ENCODE measurements at regions not wholly inside any gene's neighbourhood (a gene's known extent, or its start where the extent isn't known, plus 50 kb on each side); places are given as distances from the start of the nearest gene placed in this dataset.

DNA sequence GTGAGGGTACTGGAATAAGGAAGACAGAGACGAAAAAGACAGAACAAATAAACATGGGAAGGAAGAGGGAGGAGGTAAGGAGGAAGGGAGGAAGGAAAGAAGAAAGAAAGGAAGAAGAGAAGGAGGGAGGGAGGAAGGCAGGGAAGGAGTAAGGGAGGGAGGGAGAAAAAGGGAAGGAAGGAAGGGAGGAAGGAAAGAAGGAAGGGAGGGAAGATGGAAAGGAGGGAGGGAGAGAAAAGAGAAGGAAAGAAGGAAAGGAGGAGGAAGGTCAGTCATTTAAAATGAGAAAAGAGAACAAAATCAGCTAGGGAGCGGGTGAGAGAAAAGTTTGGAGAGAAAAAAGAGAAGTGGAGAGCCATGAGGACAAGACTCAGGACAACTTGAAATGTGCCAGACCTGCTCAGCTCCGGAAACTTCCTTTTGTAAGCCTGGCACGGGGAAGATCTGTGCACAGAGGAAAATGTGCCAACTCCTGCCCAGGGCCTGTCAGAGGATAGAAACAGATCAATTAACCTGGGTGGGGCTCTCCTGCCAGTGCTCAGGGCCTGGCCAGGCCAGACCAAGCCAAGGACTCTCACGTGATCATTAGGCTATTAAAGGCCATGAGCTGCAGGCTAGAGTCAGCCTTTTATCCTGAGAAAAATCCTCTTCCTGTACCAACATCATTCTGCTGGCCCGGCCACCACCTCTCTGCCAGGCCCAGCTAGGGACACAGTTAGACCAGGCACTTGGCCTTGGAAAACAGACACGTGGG, 50.1 kb upstream of the BCL6 start:
- Histone ChIP-seq H3K9ac (no peak overlapping the region), H3K27ac (no peak overlapping the region)

DNA sequence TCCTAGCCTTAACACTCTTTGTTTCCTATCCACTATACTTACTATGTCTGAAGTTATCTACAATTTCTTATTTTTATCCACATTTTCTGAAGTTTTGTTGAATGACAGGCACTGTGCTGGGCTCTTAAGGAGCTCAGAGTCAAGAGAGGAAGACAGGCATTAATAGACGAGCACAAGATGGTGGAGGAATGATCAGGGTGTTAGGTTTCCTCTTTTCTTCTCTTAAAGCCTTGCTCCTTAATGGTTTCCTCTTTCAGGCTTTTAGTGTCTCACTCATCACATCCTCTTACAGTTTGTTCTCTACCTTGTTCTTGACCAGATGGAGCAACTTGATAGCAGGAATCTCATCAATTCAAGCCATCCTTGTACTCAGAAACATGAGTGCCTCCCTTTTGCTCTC, 52.9 kb upstream of the BCL6 start:
- no peak overlapping the region for H3K9ac ChIP-seq
- no peak overlapping the region for H2AFZ ChIP-seq
- H3K4me3 ChIP-seq (ENCODE audit: low read depth, low read length): no peak overlapping the region
- no peak overlapping the region for H3K4me2 ChIP-seq (ENCODE audit: low read length)
- H3K27me3 ChIP-seq (ENCODE audit: control insufficient read depth, insufficient read depth, low read length): no peaks in the 10 kb centered on the region
- no peaks in the 10 kb centered on the region for H3K36me3 ChIP-seq (ENCODE audit: control insufficient read depth, insufficient read depth, low read length)
- H3K79me2 ChIP-seq: no peaks in the 10 kb centered on the region
- H3K9me3 ChIP-seq (ENCODE audit: control insufficient read depth, low read length): no peaks in the 10 kb centered on the region
- TF ChIP-seq, protein P1, sequence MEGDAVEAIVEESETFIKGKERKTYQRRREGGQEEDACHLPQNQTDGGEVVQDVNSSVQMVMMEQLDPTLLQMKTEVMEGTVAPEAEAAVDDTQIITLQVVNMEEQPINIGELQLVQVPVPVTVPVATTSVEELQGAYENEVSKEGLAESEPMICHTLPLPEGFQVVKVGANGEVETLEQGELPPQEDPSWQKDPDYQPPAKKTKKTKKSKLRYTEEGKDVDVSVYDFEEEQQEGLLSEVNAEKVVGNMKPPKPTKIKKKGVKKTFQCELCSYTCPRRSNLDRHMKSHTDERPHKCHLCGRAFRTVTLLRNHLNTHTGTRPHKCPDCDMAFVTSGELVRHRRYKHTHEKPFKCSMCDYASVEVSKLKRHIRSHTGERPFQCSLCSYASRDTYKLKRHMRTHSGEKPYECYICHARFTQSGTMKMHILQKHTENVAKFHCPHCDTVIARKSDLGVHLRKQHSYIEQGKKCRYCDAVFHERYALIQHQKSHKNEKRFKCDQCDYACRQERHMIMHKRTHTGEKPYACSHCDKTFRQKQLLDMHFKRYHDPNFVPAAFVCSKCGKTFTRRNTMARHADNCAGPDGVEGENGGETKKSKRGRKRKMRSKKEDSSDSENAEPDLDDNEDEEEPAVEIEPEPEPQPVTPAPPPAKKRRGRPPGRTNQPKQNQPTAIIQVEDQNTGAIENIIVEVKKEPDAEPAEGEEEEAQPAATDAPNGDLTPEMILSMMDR (IDR thresholded peaks at IDR 0.05): no peak
- no peaks in the 10 kb centered on the region for H3K4me1 ChIP-seq
- no peak overlapping the region for H3K27ac ChIP-seq

More for the DNA sequence above, 50.1 kb upstream of the BCL6 start:
- TF ChIP-seq, protein P1 (IDR thresholded peaks at IDR 0.05): no peak
- Histone ChIP-seq H2AFZ (no peak overlapping the region), H3K9me3 (ENCODE audit: control insufficient read depth, low read length) (no peaks in the 10 kb centered on the region), H3K36me3 (ENCODE audit: control insufficient read depth, insufficient read depth, low read length) (no peaks in the 10 kb centered on the region), H3K4me1 (no peaks in the 10 kb centered on the region), H3K4me3 (ENCODE audit: low read depth, low read length) (no peak overlapping the region), H3K79me2 (no peaks in the 10 kb centered on the region), H3K4me2 (ENCODE audit: low read length) (no peak overlapping the region), H3K27me3 (ENCODE audit: control insufficient read depth, insufficient read depth, low read length) (no peaks in the 10 kb centered on the region)

DNA sequence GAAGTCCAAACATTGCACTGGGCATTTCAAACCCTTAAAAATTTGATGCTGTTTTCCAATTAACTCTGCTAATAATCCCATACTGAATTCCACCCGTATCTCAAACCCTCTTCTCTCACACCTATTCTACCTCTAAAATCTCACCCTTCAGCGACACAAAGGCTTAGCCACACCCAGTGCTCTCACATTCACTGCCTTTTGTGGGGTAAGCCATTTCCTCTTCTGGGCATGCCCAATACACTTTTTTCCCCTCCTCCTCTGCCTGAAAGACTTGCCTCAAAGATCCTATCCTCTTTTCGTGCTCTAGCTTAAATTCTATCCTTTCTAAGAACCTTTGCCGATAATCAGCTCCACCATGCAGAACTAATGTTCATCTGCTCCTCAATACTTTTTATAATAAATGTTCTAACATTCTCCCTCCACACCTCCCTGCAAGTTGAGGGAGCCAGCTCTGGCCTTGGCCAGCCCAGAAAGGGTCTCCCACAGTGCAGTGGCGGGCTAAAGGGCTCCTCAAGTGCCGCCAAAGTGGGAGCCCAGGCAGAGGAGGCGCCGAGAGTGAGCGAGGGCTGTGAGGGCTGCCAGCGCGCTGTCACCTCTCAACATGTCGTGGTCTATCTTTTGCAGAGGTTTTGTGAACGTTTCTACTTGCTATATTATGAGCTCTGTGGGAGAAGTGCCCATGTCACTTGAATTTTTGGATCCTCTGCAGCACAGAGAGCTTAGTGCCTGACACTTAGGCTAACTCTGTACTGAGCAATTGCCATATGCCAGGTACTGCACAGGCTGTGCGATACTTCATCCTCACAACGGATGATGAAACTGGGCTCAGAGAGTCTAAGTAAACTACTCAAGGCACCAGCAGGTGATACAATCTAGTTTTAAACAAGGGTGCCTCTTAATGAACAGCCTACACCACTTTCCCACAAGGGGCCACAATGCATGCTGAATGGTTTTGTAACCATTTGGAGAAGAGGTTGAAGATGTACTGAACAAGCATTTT, 53.6 kb upstream of the BCL6 start:
- Histone ChIP-seq H3K36me3 (ENCODE audit: control insufficient read depth, insufficient read depth, low read length) (no peaks in the 10 kb centered on the region), H2AFZ (no peak overlapping the region), H3K9me3 (ENCODE audit: control insufficient read depth, low read length) (no peaks in the 10 kb centered on the region), H3K9ac (no peak overlapping the region), H3K79me2 (no peaks in the 10 kb centered on the region), H3K4me1 (no peaks in the 10 kb centered on the region), H3K27me3 (ENCODE audit: control insufficient read depth, insufficient read depth, low read length) (no peaks in the 10 kb centered on the region), H3K4me2 (ENCODE audit: low read length) (no peak overlapping the region), H3K4me3 (ENCODE audit: low read depth, low read length) (no peak overlapping the region), H3K27ac (no peak overlapping the region)
- TF ChIP-seq, protein P1 (IDR thresholded peaks at IDR 0.05): no peak

DNA sequence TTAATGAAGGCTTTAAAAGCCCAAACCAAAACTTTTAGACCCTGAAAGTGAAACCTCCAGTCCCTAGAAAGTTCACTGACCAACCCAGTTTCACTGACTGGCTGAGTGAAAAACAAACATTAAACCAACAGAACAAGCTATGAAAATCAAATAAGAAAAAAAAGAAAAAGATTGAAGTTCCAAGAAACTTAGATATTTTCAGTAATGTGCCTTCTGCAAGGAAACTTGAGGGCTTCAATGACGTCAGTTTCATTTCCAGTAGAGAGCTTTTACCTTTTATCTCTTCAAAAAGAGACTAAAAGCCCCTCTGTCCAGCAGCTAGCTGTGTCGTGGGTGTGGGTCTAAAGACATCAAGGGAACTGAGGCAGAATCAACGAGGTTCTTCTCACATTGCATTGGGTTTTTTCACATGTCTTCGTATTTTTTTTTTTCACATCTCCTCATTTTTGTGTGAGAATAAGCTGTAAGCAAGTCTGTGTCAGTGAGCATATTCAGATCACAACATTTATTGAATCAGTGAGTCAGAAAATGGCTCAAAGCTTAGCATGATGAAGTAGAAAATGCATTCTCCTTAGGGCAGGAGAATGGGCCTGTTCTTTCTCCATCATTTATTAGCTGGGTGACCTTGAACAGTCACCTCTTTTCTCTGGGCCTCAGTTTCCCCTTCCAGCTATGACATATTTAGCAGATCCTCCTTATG, 54.8 kb upstream of the BCL6 start:
- Histone ChIP-seq H3K79me2 (no peaks in the 10 kb centered on the region), H3K4me3 (ENCODE audit: low read depth, low read length) (no peak overlapping the region), H3K27ac (no peak overlapping the region), H3K9me3 (ENCODE audit: control insufficient read depth, low read length) (no peaks in the 10 kb centered on the region), H3K4me2 (ENCODE audit: low read length) (no peak overlapping the region), H3K9ac (no peak overlapping the region), H3K27me3 (ENCODE audit: control insufficient read depth, insufficient read depth, low read length) (no peaks in the 10 kb centered on the region), H3K4me1 (no peaks in the 10 kb centered on the region), H2AFZ (no peak overlapping the region), H3K36me3 (ENCODE audit: control insufficient read depth, insufficient read depth, low read length) (no peaks in the 10 kb centered on the region)
- TF ChIP-seq, protein P1 (IDR thresholded peaks at IDR 0.05): no peak
